OCI-LY3 (cell line): ENCODE measurements at regions not wholly inside any gene's neighbourhood (a gene's known extent, or its start where the extent isn't known, plus 50 kb on each side); places are given as distances from the start of the nearest gene placed in this dataset.

Source experiments
- EZH2phosphoT487 ChIP-seq: fragments of 200-600 bp; shearing (Covaris generic); IDR thresholded peaks from 2 replicates; pipeline ENCODE4 v1.6.1; 2018; ENCODE audit warnings: antibody characterized with exemption, mixed run types, low read depth
- TF ChIP-seq, protein P1 (sequence below): fragments of 200-600, 300-600 bp; sonication (generic); IDR thresholded peaks from 2 replicates; pipeline ENCODE4 v1.5.1; 2014; ENCODE audit warnings: antibody characterized with exemption, low read length, low read depth

GRCh38 chr12:89205517-89205916 is 146.8 kb downstream of the DUSP6 start:
- TF ChIP-seq, protein P1, sequence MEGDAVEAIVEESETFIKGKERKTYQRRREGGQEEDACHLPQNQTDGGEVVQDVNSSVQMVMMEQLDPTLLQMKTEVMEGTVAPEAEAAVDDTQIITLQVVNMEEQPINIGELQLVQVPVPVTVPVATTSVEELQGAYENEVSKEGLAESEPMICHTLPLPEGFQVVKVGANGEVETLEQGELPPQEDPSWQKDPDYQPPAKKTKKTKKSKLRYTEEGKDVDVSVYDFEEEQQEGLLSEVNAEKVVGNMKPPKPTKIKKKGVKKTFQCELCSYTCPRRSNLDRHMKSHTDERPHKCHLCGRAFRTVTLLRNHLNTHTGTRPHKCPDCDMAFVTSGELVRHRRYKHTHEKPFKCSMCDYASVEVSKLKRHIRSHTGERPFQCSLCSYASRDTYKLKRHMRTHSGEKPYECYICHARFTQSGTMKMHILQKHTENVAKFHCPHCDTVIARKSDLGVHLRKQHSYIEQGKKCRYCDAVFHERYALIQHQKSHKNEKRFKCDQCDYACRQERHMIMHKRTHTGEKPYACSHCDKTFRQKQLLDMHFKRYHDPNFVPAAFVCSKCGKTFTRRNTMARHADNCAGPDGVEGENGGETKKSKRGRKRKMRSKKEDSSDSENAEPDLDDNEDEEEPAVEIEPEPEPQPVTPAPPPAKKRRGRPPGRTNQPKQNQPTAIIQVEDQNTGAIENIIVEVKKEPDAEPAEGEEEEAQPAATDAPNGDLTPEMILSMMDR, result no peak
- no peak for TF ChIP-seq EZH2phosphoT487
